ENCODE measurements at regions not wholly inside any gene's neighbourhood (a gene's known extent, or its start where the extent isn't known, plus 50 kb on each side); places are given as distances from the start of the nearest gene placed in this dataset.

- TF ChIP-seq CTCF (tag by site-specific recombination; IDR thresholded peaks at IDR 0.05) (no peak), ZBTB20 (tag by site-specific recombination; IDR thresholded peaks at IDR 0.05) (no peak), ZNF24 (tag by site-specific recombination; IDR thresholded peaks at IDR 0.05) (no peak), ZNF302 (tag by site-specific recombination; IDR thresholded peaks at IDR 0.05; ENCODE audit: low read depth) (no peak), ZNF626 (tag by site-specific recombination; IDR thresholded peaks at IDR 0.05) (no peak), REST (tag by site-specific recombination; IDR thresholded peaks at IDR 0.05) (no peak), ZNF211 (tag by site-specific recombination; IDR thresholded peaks at IDR 0.05; ENCODE audit: low read depth) (no peak), ZNF549 (tag by site-specific recombination; IDR thresholded peaks at IDR 0.05) (no peak)
Measured at GRCh38 chr2:103921161-103921560, 932.8 kb upstream of the POU3F3 start.
